IPS-NIHi11 (cell line): ENCODE measurements at regions not wholly inside any gene's neighbourhood (a gene's known extent, or its start where the extent isn't known, plus 50 kb on each side); places are given as distances from the start of the nearest gene placed in this dataset.

ENCODE experiments used
- DNase-seq: peaks from one replicate; pipeline ENCODE4 v3.0.0; 2012; ENCODE audit warnings: mixed read lengths, low spot score

GRCh38 chr3:106755336-106755735 is 621.9 kb upstream of the CCDC54 start:
- DNase-seq: no peak

- no peak for DNase-seq
These were observed 620.3 kb upstream of the CCDC54 start for GRCh38 chr3:106756901-106757300.

- DNase-seq: no peak
These were observed 618.8 kb upstream of the CCDC54 start for GRCh38 chr3:106758459-106758858.

- no peak for DNase-seq
These were observed 617.5 kb upstream of the CCDC54 start for GRCh38 chr3:106759731-106760130.

- no peak for DNase-seq
These were observed 611.9 kb upstream of the CCDC54 start for GRCh38 chr3:106765342-106765741.

GRCh38 chr3:106768941-106769480 is 608.2 kb upstream of the CCDC54 start:
- DNase-seq: no peak

- DNase-seq: no peak
These were observed 603.4 kb upstream of the CCDC54 start for GRCh38 chr3:106773795-106774194.

- DNase-seq: no peak
These were observed 594.0 kb upstream of the CCDC54 start for GRCh38 chr3:106783231-106783630.

GRCh38 chr3:106789276-106789675 is 588.0 kb upstream of the CCDC54 start:
- DNase-seq: no peak

- DNase-seq: no peak
These were observed 584.5 kb upstream of the CCDC54 start for GRCh38 chr3:106792716-106793115.

- no peak for DNase-seq
These were observed 582.8 kb upstream of the CCDC54 start for GRCh38 chr3:106794442-106794841.

- no peak for DNase-seq
These were observed 581.7 kb upstream of the CCDC54 start for GRCh38 chr3:106795553-106795952.

- DNase-seq: no peak
These were observed 579.8 kb upstream of the CCDC54 start for GRCh38 chr3:106797461-106797860.

- no peak for DNase-seq
These were observed 571.6 kb upstream of the CCDC54 start for GRCh38 chr3:106805625-106806024.

- DNase-seq: no peak
These were observed 570.3 kb upstream of the CCDC54 start for GRCh38 chr3:106806964-106807363.

GRCh38 chr3:106809041-106809440 is 568.2 kb upstream of the CCDC54 start:
- no peak for DNase-seq

- DNase-seq: no peak
These were observed 567.5 kb upstream of the CCDC54 start for GRCh38 chr3:106809623-106810299.

GRCh38 chr3:106810300-106810875 is 566.9 kb upstream of the CCDC54 start:
- DNase-seq: no peak

- DNase-seq: no peak
These were observed 565.9 kb upstream of the CCDC54 start for GRCh38 chr3:106811376-106811775.

GRCh38 chr3:106813742-106814141 is 563.5 kb upstream of the CCDC54 start:
- no peak for DNase-seq

- no peak for DNase-seq
These were observed 563.0 kb upstream of the CCDC54 start for GRCh38 chr3:106814231-106814630.

GRCh38 chr3:106816838-106817237 is 560.4 kb upstream of the CCDC54 start:
- DNase-seq: no peak

- DNase-seq: no peak
These were observed 559.5 kb upstream of the CCDC54 start for GRCh38 chr3:106817706-106818105.

- DNase-seq: no peak
These were observed 557.8 kb upstream of the CCDC54 start for GRCh38 chr3:106819440-106819839.
